ENCODE measurements at regions not wholly inside any gene's neighbourhood (a gene's known extent, or its start where the extent isn't known, plus 50 kb on each side); places are given as distances from the start of the nearest gene placed in this dataset.

DNA sequence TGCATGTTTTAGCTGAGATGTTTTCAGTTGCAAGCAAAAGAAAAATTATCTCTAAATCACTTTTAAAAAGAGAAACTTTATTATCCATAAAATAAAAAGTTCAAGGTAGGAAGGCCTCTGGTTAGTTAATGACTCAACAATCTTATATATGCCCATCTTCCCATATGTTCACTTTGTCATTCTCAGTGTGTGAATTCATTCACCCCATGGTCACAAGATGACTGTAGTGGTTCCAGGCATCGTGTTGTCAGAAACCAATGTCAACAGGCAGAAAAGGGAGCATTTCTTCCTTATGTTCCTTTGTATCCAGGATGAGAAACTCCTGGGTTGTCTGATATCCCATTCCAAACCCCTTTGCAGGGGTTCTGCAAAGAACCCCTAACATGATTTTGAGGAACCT is 119.9 kb upstream of the RAP2B start:
- H3K27me3 ChIP-seq (ENCODE audit: insufficient read depth, low read length), result no peaks in the 10 kb centered on the region
- no peak for DNase-seq (ENCODE audit: insufficient read length, low spot score, missing footprints)
- no peak overlapping the region for H3K4me2 ChIP-seq (ENCODE audit: insufficient read depth, low read length)
- H4K20me1 ChIP-seq (ENCODE audit: insufficient read depth, low read length), result no peaks in the 10 kb centered on the region
- H2AFZ ChIP-seq (ENCODE audit: low read length), result no peak overlapping the region
- H3K27ac ChIP-seq (ENCODE audit: low read depth, low read length), result no peak overlapping the region
- H3K36me3 ChIP-seq (ENCODE audit: insufficient read depth, low read length), result no peaks in the 10 kb centered on the region
- H3K79me2 ChIP-seq (ENCODE audit: insufficient read depth, low read length), result no peaks in the 10 kb centered on the region
- H3K4me1 ChIP-seq (ENCODE audit: insufficient read depth, low read length), result peaks cover 20% of the 10 kb centered on the region
- H3K9me3 ChIP-seq (ENCODE audit: low read depth, low read length), result no peaks in the 10 kb centered on the region
- TF ChIP-seq, protein P1, sequence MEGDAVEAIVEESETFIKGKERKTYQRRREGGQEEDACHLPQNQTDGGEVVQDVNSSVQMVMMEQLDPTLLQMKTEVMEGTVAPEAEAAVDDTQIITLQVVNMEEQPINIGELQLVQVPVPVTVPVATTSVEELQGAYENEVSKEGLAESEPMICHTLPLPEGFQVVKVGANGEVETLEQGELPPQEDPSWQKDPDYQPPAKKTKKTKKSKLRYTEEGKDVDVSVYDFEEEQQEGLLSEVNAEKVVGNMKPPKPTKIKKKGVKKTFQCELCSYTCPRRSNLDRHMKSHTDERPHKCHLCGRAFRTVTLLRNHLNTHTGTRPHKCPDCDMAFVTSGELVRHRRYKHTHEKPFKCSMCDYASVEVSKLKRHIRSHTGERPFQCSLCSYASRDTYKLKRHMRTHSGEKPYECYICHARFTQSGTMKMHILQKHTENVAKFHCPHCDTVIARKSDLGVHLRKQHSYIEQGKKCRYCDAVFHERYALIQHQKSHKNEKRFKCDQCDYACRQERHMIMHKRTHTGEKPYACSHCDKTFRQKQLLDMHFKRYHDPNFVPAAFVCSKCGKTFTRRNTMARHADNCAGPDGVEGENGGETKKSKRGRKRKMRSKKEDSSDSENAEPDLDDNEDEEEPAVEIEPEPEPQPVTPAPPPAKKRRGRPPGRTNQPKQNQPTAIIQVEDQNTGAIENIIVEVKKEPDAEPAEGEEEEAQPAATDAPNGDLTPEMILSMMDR (IDR thresholded peaks at IDR 0.05; ENCODE audit: extremely low read depth, low read depth, low read length), result no peak
- H3K4me3 ChIP-seq (ENCODE audit: insufficient read depth, low read length), result no peak overlapping the region

DNA sequence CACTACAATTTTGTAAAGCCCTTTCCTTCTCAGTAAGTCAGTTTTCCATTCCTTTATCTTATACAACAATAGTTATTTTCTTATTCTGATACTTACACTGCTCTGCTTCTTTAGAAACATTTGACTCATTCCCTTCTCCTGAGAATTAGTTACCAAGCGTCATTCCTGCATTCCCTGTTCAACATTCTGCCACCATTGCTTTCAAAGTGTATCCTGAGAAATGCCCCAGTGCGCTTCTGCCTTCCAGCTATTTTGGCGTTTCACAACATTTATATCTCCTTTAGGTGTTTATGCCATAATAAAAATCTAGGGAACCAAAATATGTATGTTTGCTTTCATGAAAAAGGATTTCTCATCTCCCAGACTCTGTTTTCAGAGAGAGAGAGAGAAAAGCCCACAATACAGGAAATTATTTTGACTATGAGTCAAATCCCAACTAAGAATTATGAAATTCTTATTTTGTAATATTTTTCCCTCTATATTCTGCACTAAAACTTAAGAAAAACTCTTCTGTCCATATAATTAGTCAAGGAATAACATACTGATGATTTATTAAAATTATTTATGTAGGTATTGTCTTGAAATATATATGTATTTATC is 118.2 kb upstream of the RAP2B start:
- peak overlapping the region; percentile 86 for H3K27ac ChIP-seq (ENCODE audit: low read depth, low read length)
- H3K4me3 ChIP-seq (ENCODE audit: insufficient read depth, low read length), result peak overlapping the region; percentile 63

DNA sequence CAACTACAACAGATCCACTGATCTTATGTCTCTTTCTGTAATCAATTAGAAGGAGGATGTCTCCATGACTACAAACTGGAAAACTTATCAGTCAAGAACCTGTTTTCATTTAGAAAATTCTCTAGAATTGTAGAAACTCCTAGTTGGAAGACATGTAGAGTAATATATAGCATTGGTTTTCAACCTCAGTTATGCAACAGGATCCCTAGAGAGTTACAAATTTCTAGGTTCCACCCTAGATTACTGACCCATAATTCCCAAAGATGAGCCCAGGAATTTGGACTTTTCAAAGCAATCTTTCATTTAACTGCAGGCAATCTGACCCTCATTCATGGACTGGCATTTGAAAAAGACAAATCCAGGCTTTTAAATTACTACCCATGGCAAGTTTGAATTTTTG is 116.9 kb upstream of the RAP2B start:
- Histone ChIP-seq H3K27me3 (ENCODE audit: insufficient read depth, low read length) (no peaks in the 10 kb centered on the region), H4K20me1 (ENCODE audit: insufficient read depth, low read length) (no peaks in the 10 kb centered on the region), H3K4me3 (ENCODE audit: insufficient read depth, low read length) (no peak overlapping the region), H3K79me2 (ENCODE audit: insufficient read depth, low read length) (no peaks in the 10 kb centered on the region), H3K4me2 (ENCODE audit: insufficient read depth, low read length) (no peak overlapping the region), H3K27ac (ENCODE audit: low read depth, low read length) (no peak overlapping the region), H2AFZ (ENCODE audit: low read length) (no peak overlapping the region), H3K4me1 (ENCODE audit: insufficient read depth, low read length) (peaks cover 13% of the 10 kb centered on the region), H3K9me3 (ENCODE audit: low read depth, low read length) (no peaks in the 10 kb centered on the region), H3K36me3 (ENCODE audit: insufficient read depth, low read length) (no peaks in the 10 kb centered on the region)
- DNase-seq (ENCODE audit: insufficient read length, low spot score, missing footprints), result no peak
- TF ChIP-seq, protein P1 (IDR thresholded peaks at IDR 0.05; ENCODE audit: extremely low read depth, low read depth, low read length), result no peak

More for the DNA sequence above, 118.2 kb upstream of the RAP2B start:
- H2AFZ ChIP-seq (ENCODE audit: low read length), result peak overlapping the region; percentile 42
- TF ChIP-seq, protein P1 (IDR thresholded peaks at IDR 0.05; ENCODE audit: extremely low read depth, low read depth, low read length), result no peak
- H3K4me2 ChIP-seq (ENCODE audit: insufficient read depth, low read length), result peak overlapping the region; percentile 76
- no peaks in the 10 kb centered on the region for H3K9me3 ChIP-seq (ENCODE audit: low read depth, low read length)
- no peaks in the 10 kb centered on the region for H3K27me3 ChIP-seq (ENCODE audit: insufficient read depth, low read length)
- no peaks in the 10 kb centered on the region for H3K36me3 ChIP-seq (ENCODE audit: insufficient read depth, low read length)
- H4K20me1 ChIP-seq (ENCODE audit: insufficient read depth, low read length), result no peaks in the 10 kb centered on the region
- peaks cover 15% of the 10 kb centered on the region for H3K4me1 ChIP-seq (ENCODE audit: insufficient read depth, low read length)
- DNase-seq (ENCODE audit: insufficient read length, low spot score, missing footprints), result peak; percentile 60
- no peaks in the 10 kb centered on the region for H3K79me2 ChIP-seq (ENCODE audit: insufficient read depth, low read length)

DNA sequence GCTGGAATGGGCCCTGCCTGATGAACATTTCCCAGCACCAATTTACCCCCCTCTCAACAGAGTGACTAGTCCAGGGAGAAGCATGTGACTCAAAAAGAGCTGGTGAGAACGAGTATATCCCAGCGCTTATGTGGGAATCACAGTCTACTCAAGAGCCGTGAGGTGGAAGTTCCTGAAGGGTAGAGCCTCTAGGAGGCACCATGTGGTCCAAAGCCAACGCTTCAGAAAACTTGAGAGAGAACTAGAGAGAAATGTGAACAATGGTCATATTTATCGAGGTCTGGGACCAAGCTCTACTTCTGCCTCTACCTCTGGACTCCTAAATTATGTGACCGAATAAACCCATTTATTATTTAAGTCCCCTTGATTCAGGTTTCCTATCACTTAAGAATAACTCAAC is 111.0 kb upstream of the RAP2B start:
- Histone ChIP-seq H3K4me3 (ENCODE audit: insufficient read depth, low read length) (no peak overlapping the region), H2AFZ (ENCODE audit: low read length) (no peak overlapping the region), H3K27ac (ENCODE audit: low read depth, low read length) (peak overlapping the region; percentile 90), H3K4me1 (ENCODE audit: insufficient read depth, low read length) (peaks cover 19% of the 10 kb centered on the region), H4K20me1 (ENCODE audit: insufficient read depth, low read length) (no peaks in the 10 kb centered on the region), H3K9me3 (ENCODE audit: low read depth, low read length) (no peaks in the 10 kb centered on the region), H3K79me2 (ENCODE audit: insufficient read depth, low read length) (no peaks in the 10 kb centered on the region), H3K4me2 (ENCODE audit: insufficient read depth, low read length) (peak overlapping the region; percentile 71), H3K36me3 (ENCODE audit: insufficient read depth, low read length) (no peaks in the 10 kb centered on the region), H3K27me3 (ENCODE audit: insufficient read depth, low read length) (no peaks in the 10 kb centered on the region)
- no peak for DNase-seq (ENCODE audit: insufficient read length, low spot score, missing footprints)
- TF ChIP-seq, protein P1 (IDR thresholded peaks at IDR 0.05; ENCODE audit: extremely low read depth, low read depth, low read length), result no peak
